ENCODE measurements at regions not wholly inside any gene's neighbourhood (a gene's known extent, or its start where the extent isn't known, plus 50 kb on each side); places are given as distances from the start of the nearest gene placed in this dataset.
A peak's percentile ranks its signal among the peaks of the same experiment; 100 is the strongest.
"Not testable (repeated sequence)": the region's sequence is repeated elsewhere in the genome, so short reads cannot be mapped to it uniquely, and the experiment has no call there.

- DNase-seq (ENCODE audit: low spot score) = no peak
These were observed 882.7 kb upstream of the PCDH10 start for GRCh38 chr4:132266374-132266773.

- DNase-seq (ENCODE audit: low spot score) = no peak
These were observed 881.8 kb upstream of the PCDH10 start for GRCh38 chr4:132267321-132267720.

- DNase-seq (ENCODE audit: low spot score) = no peak
These were observed 879.6 kb upstream of the PCDH10 start for GRCh38 chr4:132269303-132269990.

- DNase-seq (ENCODE audit: low spot score) = no peak
These were observed 873.4 kb upstream of the PCDH10 start for GRCh38 chr4:132275583-132276121.

GRCh38 chr4:132276185-132276584 lies 872.9 kb upstream of the PCDH10 start:
- DNase-seq (ENCODE audit: low spot score) = no peak

GRCh38 chr4:132276989-132277388 lies 872.1 kb upstream of the PCDH10 start:
- DNase-seq (ENCODE audit: low spot score) = no peak

- no peak for DNase-seq (ENCODE audit: low spot score)
These were observed 867.4 kb upstream of the PCDH10 start for GRCh38 chr4:132281733-132282132.

GRCh38 chr4:132284910-132285426 lies 864.1 kb upstream of the PCDH10 start:
- DNase-seq (ENCODE audit: low spot score) = no peak

GRCh38 chr4:132297346-132297745 lies 851.7 kb upstream of the PCDH10 start:
- peak; percentile 1 for DNase-seq (ENCODE audit: low spot score)

- DNase-seq (ENCODE audit: low spot score) = no peak
These were observed 849.3 kb upstream of the PCDH10 start for GRCh38 chr4:132299841-132300240.

GRCh38 chr4:132312521-132312920 lies 836.6 kb upstream of the PCDH10 start:
- DNase-seq (ENCODE audit: low spot score) = no peak

GRCh38 chr4:132313852-132314251 lies 835.2 kb upstream of the PCDH10 start:
- DNase-seq (ENCODE audit: low spot score) = no peak

GRCh38 chr4:132316738-132317137 lies 832.4 kb upstream of the PCDH10 start:
- DNase-seq (ENCODE audit: low spot score) = no peak

- DNase-seq (ENCODE audit: low spot score) = no peak
These were observed 831.2 kb upstream of the PCDH10 start for GRCh38 chr4:132317923-132318322.

- DNase-seq (ENCODE audit: low spot score) = no peak
These were observed 820.3 kb upstream of the PCDH10 start for GRCh38 chr4:132328761-132329160.

- no peak for DNase-seq (ENCODE audit: low spot score)
These were observed 818.1 kb upstream of the PCDH10 start for GRCh38 chr4:132330994-132331393.

GRCh38 chr4:132332932-132333723 lies 816.0 kb upstream of the PCDH10 start:
- no peak for DNase-seq (ENCODE audit: low spot score)

- no peak for DNase-seq (ENCODE audit: low spot score)
These were observed 815.4 kb upstream of the PCDH10 start for GRCh38 chr4:132333724-132334047.

GRCh38 chr4:132334081-132334480 lies 815.0 kb upstream of the PCDH10 start:
- no peak for DNase-seq (ENCODE audit: low spot score)

GRCh38 chr4:132344924-132345828 lies 803.9 kb upstream of the PCDH10 start:
- no peak for DNase-seq (ENCODE audit: low spot score)

- no peak for DNase-seq (ENCODE audit: low spot score)
These were observed 803.1 kb upstream of the PCDH10 start for GRCh38 chr4:132346016-132346415.

- DNase-seq (ENCODE audit: low spot score) = not testable (repeated sequence)
These were observed 797.5 kb upstream of the PCDH10 start for GRCh38 chr4:132351606-132352005.
